SU-DHL-6 (cell line): ENCODE measurements at regions not wholly inside any gene's neighbourhood (a gene's known extent, or its start where the extent isn't known, plus 50 kb on each side); places are given as distances from the start of the nearest gene placed in this dataset.
A peak's percentile ranks its signal among the peaks of the same experiment; 100 is the strongest.

Experiments
- H2AFZ ChIP-seq: fragments of 200-600 bp; sonication (generic); 2 replicates; pipeline ENCODE4 v1.6.1; 2014; ENCODE audit warnings: low read depth, mild to moderate bottlenecking, moderate library complexity, mixed read lengths, antibody characterized with exemption, low read length; ENCODE audit not compliant: severe bottlenecking
- H3F3A ChIP-seq: fragments of 200-600 bp; shearing (Covaris generic); 2 replicates; pipeline ENCODE4 v1.6.0; 2016; ENCODE audit warnings: antibody characterized with exemption, mild to moderate bottlenecking; ENCODE audit not compliant: insufficient read depth
- H3K27ac ChIP-seq: fragments of 200-600 bp; sonication (generic); 2 replicates; pipeline ENCODE4 v1.5.1; 2016; ENCODE audit warnings: low read depth, mild to moderate bottlenecking, low read length, moderate library complexity, mixed read lengths
- H3K27me3 ChIP-seq: fragments of 200-600 bp; sonication (generic), shearing (Covaris generic); 2 replicates; pipeline ENCODE4 v1.6.0; 2014; ENCODE audit warnings: mild to moderate bottlenecking, low read length
- H3K36me3 ChIP-seq: fragments of 200-600 bp; sonication (generic); 2 replicates; pipeline ENCODE4 v1.6.1; 2014; ENCODE audit warnings: mild to moderate bottlenecking, low read length, mixed read lengths
- H3K4me2 ChIP-seq: fragments of 300-600, 200-600 bp; shearing (Covaris generic), sonication (generic); 2 replicates; pipeline ENCODE4 v1.6.0; 2014; ENCODE audit warnings: low read length, low read depth, mild to moderate bottlenecking; ENCODE audit not compliant: poor library complexity, severe bottlenecking
- H3K4me3 ChIP-seq: fragments of 200-600 bp; sonication (generic); 2 replicates; pipeline ENCODE4 v1.5.1; 2014; ENCODE audit warnings: antibody characterized with exemption, low read length, mild to moderate bottlenecking, mixed read lengths; ENCODE audit not compliant: insufficient read depth, poor library complexity, severe bottlenecking
- H3K79me2 ChIP-seq: fragments of 200-600 bp; sonication (generic); 2 replicates; pipeline ENCODE4 v1.6.1; 2014; ENCODE audit warnings: mild to moderate bottlenecking, low read length, moderate library complexity; ENCODE audit not compliant: insufficient read depth
- H3K9ac ChIP-seq: fragments of 200-600 bp; sonication (generic); 2 replicates; pipeline ENCODE4 v1.7.0; 2014; ENCODE audit warnings: mild to moderate bottlenecking, low read length
- H3K9me2 ChIP-seq: fragments of 200-600 bp; sonication (generic); replicated peaks from 2 replicates; pipeline ENCODE4 v1.6.1; 2014; ENCODE audit warnings: low read length; ENCODE audit not compliant: insufficient read depth
- H3K9me3 ChIP-seq: fragments of 200-600 bp; sonication (generic); 2 replicates; pipeline ENCODE4 v1.6.1; 2014; ENCODE audit warnings: low read length, mixed read lengths; ENCODE audit not compliant: insufficient read depth
- H4K20me1 ChIP-seq: fragments of 200-600 bp; sonication (generic); 2 replicates; pipeline ENCODE4 v1.6.1; 2014; ENCODE audit warnings: low read depth, mild to moderate bottlenecking, antibody characterized with exemption, low read length, moderate library complexity, mixed read lengths
- CTCF ChIP-seq: fragments of 200-600 bp; sonication (generic); IDR thresholded peaks from one replicate; pipeline ENCODE4 v1.5.1; 2017; ENCODE audit warnings: antibody characterized with exemption, mild to moderate bottlenecking, low read length, moderate library complexity; ENCODE audit not compliant: insufficient read depth, poor library complexity, severe bottlenecking
- EZH2phosphoT487 ChIP-seq: fragments of 200-600 bp; sonication (generic), shearing (Covaris generic); conservative IDR thresholded peaks from 2 replicates; pipeline ENCODE4 v1.6.1; 2018; ENCODE audit warnings: mild to moderate bottlenecking, antibody characterized with exemption, low read length, moderate library complexity, mixed read lengths

- Histone ChIP-seq H3K9ac (no peak overlapping the region), H3K36me3 (no peaks in the 10 kb centered on the region), H3K4me2 (no peak overlapping the region), H3K9me2 (no peaks in the 10 kb centered on the region), H3K79me2 (no peaks in the 10 kb centered on the region), H3K9me3 (no peaks in the 10 kb centered on the region), H3K4me3 (no peak overlapping the region), H3K27me3 (no peaks in the 10 kb centered on the region), H3K27ac (no peak overlapping the region), H2AFZ (no peak overlapping the region), H3F3A (no peaks in the 10 kb centered on the region), H4K20me1 (no peaks in the 10 kb centered on the region)
- TF ChIP-seq EZH2phosphoT487 (no peak), CTCF (peak; percentile 78)
These were observed 85.3 kb upstream of the ANKRD1 start for GRCh38 chr10:91006001-91006751.

- no peak overlapping the region for H3K4me3 ChIP-seq
- no peaks in the 10 kb centered on the region for H4K20me1 ChIP-seq
- H3K4me2 ChIP-seq = no peak overlapping the region
- no peaks in the 10 kb centered on the region for H3K9me3 ChIP-seq
- no peaks in the 10 kb centered on the region for H3F3A ChIP-seq
- no peak overlapping the region for H3K9ac ChIP-seq
- no peak overlapping the region for H3K27ac ChIP-seq
- no peaks in the 10 kb centered on the region for H3K27me3 ChIP-seq
- no peaks in the 10 kb centered on the region for H3K9me2 ChIP-seq
- H3K79me2 ChIP-seq = no peaks in the 10 kb centered on the region
- H2AFZ ChIP-seq = no peak overlapping the region
- TF ChIP-seq EZH2phosphoT487 (no peak), CTCF (no peak)
- H3K36me3 ChIP-seq = no peaks in the 10 kb centered on the region
These were observed 86.0 kb upstream of the ANKRD1 start for GRCh38 chr10:91006752-91007346.

- H3F3A ChIP-seq = no peaks in the 10 kb centered on the region
- H3K4me3 ChIP-seq = no peak overlapping the region
- H3K36me3 ChIP-seq = no peaks in the 10 kb centered on the region
- no peaks in the 10 kb centered on the region for H3K9me3 ChIP-seq
- no peaks in the 10 kb centered on the region for H3K27me3 ChIP-seq
- no peak overlapping the region for H3K9ac ChIP-seq
- no peaks in the 10 kb centered on the region for H3K79me2 ChIP-seq
- H4K20me1 ChIP-seq = no peaks in the 10 kb centered on the region
- no peak overlapping the region for H2AFZ ChIP-seq
- no peak overlapping the region for H3K4me2 ChIP-seq
- no peak for TF ChIP-seq CTCF
- TF ChIP-seq EZH2phosphoT487 = no peak
- H3K27ac ChIP-seq = no peak overlapping the region
- no peaks in the 10 kb centered on the region for H3K9me2 ChIP-seq
These were observed 86.8 kb upstream of the ANKRD1 start for GRCh38 chr10:91007655-91008054.
